HG03064 (cell line): ENCODE measurements at regions not wholly inside any gene's neighbourhood (a gene's known extent, or its start where the extent isn't known, plus 50 kb on each side); places are given as distances from the start of the nearest gene placed in this dataset.
"Not testable (repeated sequence)": the region's sequence is repeated elsewhere in the genome, so short reads cannot be mapped to it uniquely, and the experiment has no call there.

ENCODE experiments used
- ATAC-seq: cut with Tn5 transposase; IDR thresholded peaks from one replicate; pipeline ENCODE4 v1.9.1; 2021; ENCODE audit warnings: low read depth; ENCODE audit not compliant: unreplicated experiment

- no peak for ATAC-seq
Measured at GRCh38 chr18:5024741-5025140, 172.3 kb downstream of the AKAIN1 start.

- no peak for ATAC-seq
Measured at GRCh38 chr18:5021558-5021957, 175.5 kb downstream of the AKAIN1 start.

GRCh38 chr18:5015213-5015612 is 181.8 kb downstream of the AKAIN1 start:
- no peak for ATAC-seq

- not testable (repeated sequence) for ATAC-seq
Measured at GRCh38 chr18:5004031-5004820, 192.8 kb downstream of the AKAIN1 start.

- no peak for ATAC-seq
Measured at GRCh38 chr18:4994710-4995109, 202.3 kb downstream of the AKAIN1 start.

- ATAC-seq = no peak
Measured at GRCh38 chr18:4987452-4988405, 209.3 kb downstream of the AKAIN1 start.

- no peak for ATAC-seq
Measured at GRCh38 chr18:4986677-4987076, 210.4 kb downstream of the AKAIN1 start.

- no peak for ATAC-seq
Measured at GRCh38 chr18:4986066-4986465, 211.0 kb downstream of the AKAIN1 start.

GRCh38 chr18:4961121-4961909 is 235.7 kb downstream of the AKAIN1 start:
- ATAC-seq = no peak

GRCh38 chr18:4960578-4960977 is 236.5 kb downstream of the AKAIN1 start:
- no peak for ATAC-seq

- no peak for ATAC-seq
Measured at GRCh38 chr18:4931209-4931608, 265.8 kb downstream of the AKAIN1 start.

- ATAC-seq = no peak
Measured at GRCh38 chr18:4921548-4921947, 275.5 kb downstream of the AKAIN1 start.

GRCh38 chr18:4917509-4917908 is 279.5 kb downstream of the AKAIN1 start:
- ATAC-seq = not testable (repeated sequence)

GRCh38 chr18:4908328-4908727 is 288.7 kb downstream of the AKAIN1 start:
- ATAC-seq = no peak

GRCh38 chr18:4906856-4907255 is 290.2 kb downstream of the AKAIN1 start:
- ATAC-seq = no peak

- no peak for ATAC-seq
Measured at GRCh38 chr18:4888251-4889040, 308.6 kb downstream of the AKAIN1 start.

- no peak for ATAC-seq
Measured at GRCh38 chr18:4878480-4878879, 318.6 kb downstream of the AKAIN1 start.

GRCh38 chr18:4871197-4871596 is 325.9 kb downstream of the AKAIN1 start:
- no peak for ATAC-seq

GRCh38 chr18:4870177-4870773 is 326.8 kb downstream of the AKAIN1 start:
- no peak for ATAC-seq

- ATAC-seq = no peak
Measured at GRCh38 chr18:4869155-4869554, 327.9 kb downstream of the AKAIN1 start.
